ENCODE measurements at regions not wholly inside any gene's neighbourhood (a gene's known extent, or its start where the extent isn't known, plus 50 kb on each side); places are given as distances from the start of the nearest gene placed in this dataset.

GRCh38 chr10:21171936-21172541 is 274.9 kb upstream of the NEBL start:
- TF ChIP-seq, protein P1, sequence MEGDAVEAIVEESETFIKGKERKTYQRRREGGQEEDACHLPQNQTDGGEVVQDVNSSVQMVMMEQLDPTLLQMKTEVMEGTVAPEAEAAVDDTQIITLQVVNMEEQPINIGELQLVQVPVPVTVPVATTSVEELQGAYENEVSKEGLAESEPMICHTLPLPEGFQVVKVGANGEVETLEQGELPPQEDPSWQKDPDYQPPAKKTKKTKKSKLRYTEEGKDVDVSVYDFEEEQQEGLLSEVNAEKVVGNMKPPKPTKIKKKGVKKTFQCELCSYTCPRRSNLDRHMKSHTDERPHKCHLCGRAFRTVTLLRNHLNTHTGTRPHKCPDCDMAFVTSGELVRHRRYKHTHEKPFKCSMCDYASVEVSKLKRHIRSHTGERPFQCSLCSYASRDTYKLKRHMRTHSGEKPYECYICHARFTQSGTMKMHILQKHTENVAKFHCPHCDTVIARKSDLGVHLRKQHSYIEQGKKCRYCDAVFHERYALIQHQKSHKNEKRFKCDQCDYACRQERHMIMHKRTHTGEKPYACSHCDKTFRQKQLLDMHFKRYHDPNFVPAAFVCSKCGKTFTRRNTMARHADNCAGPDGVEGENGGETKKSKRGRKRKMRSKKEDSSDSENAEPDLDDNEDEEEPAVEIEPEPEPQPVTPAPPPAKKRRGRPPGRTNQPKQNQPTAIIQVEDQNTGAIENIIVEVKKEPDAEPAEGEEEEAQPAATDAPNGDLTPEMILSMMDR (IDR thresholded peaks at IDR 0.05): no peak
- TF ChIP-seq POLR2A (IDR thresholded peaks at IDR 0.05): no peak
